ENCODE measurements at regions not wholly inside any gene's neighbourhood (a gene's known extent, or its start where the extent isn't known, plus 50 kb on each side); places are given as distances from the start of the nearest gene placed in this dataset.
A peak's percentile ranks its signal among the peaks of the same experiment; 100 is the strongest.

- Histone ChIP-seq H3K36me3 (ENCODE audit: control insufficient read depth, insufficient read depth, low read length) (no peaks in the 10 kb centered on the region), H3K9ac (ENCODE audit: extremely low read depth, low read length, poor library complexity, severe bottlenecking) (no peak overlapping the region), H3K9me3 (ENCODE audit: control insufficient read depth, low read length) (no peaks in the 10 kb centered on the region), H3K27me3 (ENCODE audit: control insufficient read depth, insufficient read depth, low read length, poor library complexity, severe bottlenecking) (no peaks in the 10 kb centered on the region), H3K27ac (ENCODE audit: low read depth, low read length) (no peak overlapping the region), H3K4me3 (ENCODE audit: low read length) (no peak overlapping the region), H3K4me1 (ENCODE audit: control insufficient read depth, insufficient read depth, low read length) (peaks cover 5% of the 10 kb centered on the region)
- DNase-seq = no peak
- no peak overlapping the region for H3K4me3 Mint-ChIP-seq
- TF ChIP-seq CTCF (conservative IDR thresholded peaks at IDR 0.05) = no peak
- peaks cover 4% of the 10 kb centered on the region for H3K27me3 Mint-ChIP-seq (ENCODE audit: insufficient read depth)
- 93 to 100% methylated on average over 2 to 3 of the region's 3 CpGs for WGBS, 2 experiments (ENCODE audit: insufficient coverage in 1 of 2, insufficient read length in 1 of 2)
- peaks cover 19% of the 10 kb centered on the region for H3K4me1 Mint-ChIP-seq
- H3K36me3 Mint-ChIP-seq (ENCODE audit: low read depth) = no peaks in the 10 kb centered on the region
- H3K27ac Mint-ChIP-seq = no peak overlapping the region
- H3K9me3 Mint-ChIP-seq = peaks cover 7% of the 10 kb centered on the region
Observed at GRCh38 chr17:14756479-14756878, 455.6 kb downstream of the HS3ST3B1 start.

GRCh38 chr17:14755002-14755401, 454.1 kb downstream of the HS3ST3B1 start:
- H3K36me3 Mint-ChIP-seq (ENCODE audit: low read depth) = no peaks in the 10 kb centered on the region
- Histone ChIP-seq H3K9ac (ENCODE audit: extremely low read depth, low read length, poor library complexity, severe bottlenecking) (no peak overlapping the region), H3K9me3 (ENCODE audit: control insufficient read depth, low read length) (no peaks in the 10 kb centered on the region), H3K4me3 (ENCODE audit: low read length) (no peak overlapping the region), H3K27me3 (ENCODE audit: control insufficient read depth, insufficient read depth, low read length, poor library complexity, severe bottlenecking) (no peaks in the 10 kb centered on the region), H3K27ac (ENCODE audit: low read depth, low read length) (no peak overlapping the region), H3K36me3 (ENCODE audit: control insufficient read depth, insufficient read depth, low read length) (no peaks in the 10 kb centered on the region), H3K4me1 (ENCODE audit: control insufficient read depth, insufficient read depth, low read length) (no peaks in the 10 kb centered on the region)
- no peak for TF ChIP-seq CTCF (conservative IDR thresholded peaks at IDR 0.05)
- WGBS, 2 experiments (ENCODE audit: insufficient coverage in 1 of 2, insufficient read length in 1 of 2) = 83 to 100% methylated on average over 1 of the region's 1 CpG
- H3K9me3 Mint-ChIP-seq = peaks cover 8% of the 10 kb centered on the region
- H3K4me1 Mint-ChIP-seq = peaks cover 7% of the 10 kb centered on the region
- peak; percentile 29 for DNase-seq
- no peak overlapping the region for H3K4me3 Mint-ChIP-seq
- H3K27me3 Mint-ChIP-seq (ENCODE audit: insufficient read depth) = peaks cover 4% of the 10 kb centered on the region
- no peak overlapping the region for H3K27ac Mint-ChIP-seq

DNA sequence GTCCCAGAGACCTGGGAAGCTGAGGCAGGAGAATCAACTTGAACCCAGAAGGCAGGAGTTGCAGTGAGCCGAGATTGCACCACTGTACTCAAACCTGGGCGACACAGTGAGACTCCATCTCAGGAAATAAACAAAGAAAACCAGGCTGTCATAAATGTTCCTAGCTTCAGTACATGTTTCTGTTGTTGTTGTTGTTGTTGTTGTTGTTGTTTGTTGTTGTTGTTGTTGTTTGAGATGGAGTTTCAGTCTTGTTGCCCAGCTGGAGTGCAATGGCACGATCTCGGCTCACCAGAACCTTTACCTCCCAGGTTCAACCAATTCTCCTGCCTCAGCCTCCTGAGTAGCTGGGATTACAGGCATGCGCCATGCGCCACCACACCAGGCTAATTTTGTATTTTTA, 452.5 kb downstream of the HS3ST3B1 start:
- peaks cover 4% of the 10 kb centered on the region for H3K27me3 Mint-ChIP-seq (ENCODE audit: insufficient read depth)
- H3K9me3 Mint-ChIP-seq = peaks cover 6% of the 10 kb centered on the region

More for the DNA sequence above, 452.5 kb downstream of the HS3ST3B1 start:
- Histone ChIP-seq H3K4me1 (ENCODE audit: control insufficient read depth, insufficient read depth, low read length) (no peaks in the 10 kb centered on the region), H3K27ac (ENCODE audit: low read depth, low read length) (no peak overlapping the region), H3K9ac (ENCODE audit: extremely low read depth, low read length, poor library complexity, severe bottlenecking) (no peak overlapping the region), H3K27me3 (ENCODE audit: control insufficient read depth, insufficient read depth, low read length, poor library complexity, severe bottlenecking) (no peaks in the 10 kb centered on the region), H3K9me3 (ENCODE audit: control insufficient read depth, low read length) (no peaks in the 10 kb centered on the region), H3K4me3 (ENCODE audit: low read length) (no peak overlapping the region), H3K36me3 (ENCODE audit: control insufficient read depth, insufficient read depth, low read length) (no peaks in the 10 kb centered on the region)
- no peak for DNase-seq
- 87% methylated on average over 6 of the region's 6 CpGs; no CpG with 5 or more reads in 1 of the 2 experiments for WGBS, 2 experiments (ENCODE audit: insufficient coverage in 1 of 2, insufficient read length in 1 of 2)
- Mint-ChIP-seq H3K4me1 (peaks cover 5% of the 10 kb centered on the region), H3K36me3 (ENCODE audit: low read depth) (no peaks in the 10 kb centered on the region), H3K27ac (no peak overlapping the region), H3K4me3 (no peak overlapping the region)
- no peak for TF ChIP-seq CTCF (conservative IDR thresholded peaks at IDR 0.05)
